ENCODE measurements at regions not wholly inside any gene's neighbourhood (a gene's known extent, or its start where the extent isn't known, plus 50 kb on each side); places are given as distances from the start of the nearest gene placed in this dataset.
A peak's percentile ranks its signal among the peaks of the same experiment; 100 is the strongest.

DNA sequence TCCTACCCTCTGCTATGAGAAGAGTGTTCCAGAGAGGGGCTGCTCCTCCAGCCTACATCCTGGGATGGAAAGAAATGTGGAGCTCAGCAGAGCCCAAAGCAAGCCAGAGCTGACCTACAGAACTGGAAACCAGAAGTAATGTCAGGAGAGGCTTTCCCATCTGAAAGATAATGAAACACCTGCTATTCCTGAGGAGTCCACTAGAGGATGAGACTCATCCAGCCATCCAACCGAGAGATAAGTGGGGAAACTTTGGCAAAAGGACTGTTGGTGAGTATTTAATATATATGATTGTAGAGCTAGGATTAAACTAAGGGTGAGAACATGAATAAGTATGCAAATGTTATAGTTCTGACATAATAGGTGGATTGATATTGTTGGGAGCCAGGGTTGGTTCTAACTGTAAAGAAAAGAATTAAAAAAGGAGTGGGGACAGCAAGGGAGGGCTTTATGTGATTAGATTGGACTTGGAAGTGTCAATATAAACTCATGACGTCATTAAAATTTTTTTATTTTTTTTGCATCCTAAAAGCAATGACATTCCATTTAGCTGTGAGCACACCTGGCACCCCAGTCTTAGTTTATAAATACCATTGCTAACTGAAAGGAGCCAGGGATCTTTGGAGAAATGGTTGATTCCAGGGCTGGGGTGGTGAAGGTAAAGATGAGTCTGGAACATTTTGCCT is 312.8 kb upstream of the NFE2L3 start:
- peak in 3 of 4 donors; percentile 20 to 34 (median 31) for TF ChIP-seq CTCF (IDR thresholded peaks at IDR 0.05)
- no peak for TF ChIP-seq POLR2A (IDR thresholded peaks at IDR 0.05)
- H3K9me3 ChIP-seq = no peaks in the 10 kb centered on the region
- ATAC-seq (peak in 1 of 4 donors; percentile 32), DNase-seq (no peak)
- no peaks in the 10 kb centered on the region for H3K4me1 ChIP-seq
- no peak overlapping the region for H3K4me3 ChIP-seq
- H3K27ac ChIP-seq = no peak overlapping the region
- H3K27me3 ChIP-seq = no peaks in the 10 kb centered on the region
- WGBS (ENCODE audit: insufficient coverage, low coverage, low lambda C conversion rate, missing lambda C conversion rate) = 34% methylated on average over 2 of the region's 2 CpGs
- intact Hi-C loops (cut with DNase I) = no loop called here
- no peaks in the 10 kb centered on the region for H3K36me3 ChIP-seq

DNA sequence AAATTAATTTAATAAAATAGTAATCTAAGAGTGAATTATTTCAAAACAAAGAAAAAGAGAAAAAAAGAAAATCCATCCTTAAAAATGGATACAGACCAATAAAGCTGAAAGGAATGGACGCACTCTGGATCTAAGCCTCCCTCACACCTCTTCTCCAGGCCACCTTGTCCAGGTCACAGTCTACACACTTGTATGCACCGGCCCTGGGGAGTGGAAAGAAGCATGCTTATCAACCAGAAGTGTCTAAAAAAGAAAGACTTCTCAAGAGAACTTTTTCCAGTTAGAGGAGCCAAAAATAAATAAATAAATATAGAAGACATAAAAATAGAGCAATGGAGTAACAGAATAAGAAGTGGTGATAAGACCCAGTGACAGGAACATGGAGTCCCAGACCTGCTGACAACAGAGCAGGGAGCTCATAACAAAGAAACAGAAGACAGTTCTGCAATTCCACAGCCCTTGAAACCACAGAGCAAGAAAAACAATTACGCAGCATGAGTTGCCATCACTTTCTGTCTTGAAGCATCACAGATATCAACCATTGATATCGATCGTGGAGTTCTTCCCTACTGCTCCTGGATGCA is 311.7 kb upstream of the NFE2L3 start:
- 81% methylated on average over 5 of the region's 5 CpGs for WGBS (ENCODE audit: insufficient coverage, low coverage, low lambda C conversion rate, missing lambda C conversion rate)
- H3K9me3 ChIP-seq = no peaks in the 10 kb centered on the region
- ATAC-seq (no peak), DNase-seq (no peak)
- intact Hi-C loops (cut with DNase I) = no loop called here
- no peak overlapping the region for H3K4me3 ChIP-seq
- H3K27ac ChIP-seq = no peak overlapping the region
- H3K4me1 ChIP-seq = no peaks in the 10 kb centered on the region
- H3K36me3 ChIP-seq = no peaks in the 10 kb centered on the region
- no peak for TF ChIP-seq CTCF (IDR thresholded peaks at IDR 0.05)
- TF ChIP-seq POLR2A (IDR thresholded peaks at IDR 0.05) = no peak
- no peaks in the 10 kb centered on the region for H3K27me3 ChIP-seq

DNA sequence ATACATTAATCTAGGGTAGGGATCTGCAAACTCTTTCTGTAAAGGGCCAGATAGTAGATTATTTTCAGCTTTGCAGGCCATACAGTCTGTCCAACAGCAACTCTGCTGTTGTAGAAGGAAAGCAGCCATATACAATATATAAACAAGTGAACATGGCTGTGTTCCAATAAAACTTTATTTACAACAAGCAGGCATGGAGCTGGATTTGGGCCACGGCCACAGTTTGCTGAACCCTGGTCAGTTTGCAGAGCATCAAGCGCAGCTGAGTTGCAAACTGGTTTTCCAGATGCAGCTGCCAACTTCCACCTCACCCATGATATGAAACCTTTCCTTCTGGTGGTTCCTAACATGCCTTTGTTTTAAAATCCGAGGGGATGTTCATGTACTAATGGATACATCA is 310.4 kb upstream of the NFE2L3 start:
- DNase-seq (no peak), ATAC-seq (no peak)
- intact Hi-C loops (cut with DNase I) = no loop called here
- Histone ChIP-seq H3K4me1 (no peaks in the 10 kb centered on the region), H3K4me3 (no peak overlapping the region), H3K9me3 (no peaks in the 10 kb centered on the region), H3K36me3 (no peaks in the 10 kb centered on the region), H3K27ac (no peak overlapping the region), H3K27me3 (no peaks in the 10 kb centered on the region)
- 86% methylated on average over 3 of the region's 3 CpGs for WGBS (ENCODE audit: insufficient coverage, low coverage, low lambda C conversion rate, missing lambda C conversion rate)
- no peak for TF ChIP-seq CTCF (IDR thresholded peaks at IDR 0.05)
- TF ChIP-seq POLR2A (IDR thresholded peaks at IDR 0.05) = no peak

- no peak overlapping the region for H3K27ac ChIP-seq
- intact Hi-C loops (cut with DNase I) = no loop called here
- 51% methylated on average over 4 of the region's 5 CpGs for WGBS (ENCODE audit: insufficient coverage, low coverage, low lambda C conversion rate, missing lambda C conversion rate)
- no peaks in the 10 kb centered on the region for H3K4me1 ChIP-seq
- no peaks in the 10 kb centered on the region for H3K36me3 ChIP-seq
- DNase-seq (no peak), ATAC-seq (no peak)
- H3K27me3 ChIP-seq = no peaks in the 10 kb centered on the region
- no peaks in the 10 kb centered on the region for H3K9me3 ChIP-seq
- TF ChIP-seq POLR2A (IDR thresholded peaks at IDR 0.05) (no peak), CTCF (IDR thresholded peaks at IDR 0.05) (no peak)
- H3K4me3 ChIP-seq = no peak overlapping the region
These were observed 309.7 kb upstream of the NFE2L3 start for GRCh38 chr7:25842201-25842733.
